Liver (tissue), 2 donors: ENCODE measurements at regions not wholly inside any gene's neighbourhood (a gene's known extent, or its start where the extent isn't known, plus 50 kb on each side); places are given as distances from the start of the nearest gene placed in this dataset.

Experiments used
- CTCF ChIP-seq: fragments of 150-350 bp; IDR thresholded peaks from 2 replicates; pipeline ENCODE4 v1.5.1; 2017; ENCODE audit warnings: improper control_type of control experiment, low read depth, low read length; ENCODE audit not compliant: missing input control
- REST ChIP-seq: IDR thresholded peaks from 2 replicates; pipeline ENCODE4 v1.6.1; 2016; ENCODE audit warnings: antibody characterized with exemption, mild to moderate bottlenecking
- donor health status: healthy.

- TF ChIP-seq CTCF (no peak), REST (no peak)
These were observed 258.6 kb upstream of the CTNND2 start for GRCh38 chr5:12162863-12163262.
